Spinal cord (tissue), 9 donors: ENCODE measurements at regions not wholly inside any gene's neighbourhood (a gene's known extent, or its start where the extent isn't known, plus 50 kb on each side); places are given as distances from the start of the nearest gene placed in this dataset.
A peak's percentile ranks its signal among the peaks of the same experiment; 100 is the strongest.

Experiments
- DNase-seq, 6 donors: peaks; one replicate each; pipeline versions ENCODE4 v3.0.0 to v3.0.0-alpha.2; 2013 to 2015; ENCODE audit warnings: low spot score in 6 of 6, low read depth in 4 of 6
- H3K27ac ChIP-seq: one replicate; pipeline ENCODE4 v1.5.1; 2013; ENCODE audit warnings: low read depth, low read length, control low read depth
- H3K27me3 ChIP-seq: one replicate; pipeline ENCODE4 v1.6.1; 2013; ENCODE audit warnings: low read length; ENCODE audit not compliant: control insufficient read depth, insufficient read depth
- H3K36me3 ChIP-seq: one replicate; pipeline ENCODE4 v1.6.1; 2013; ENCODE audit warnings: low read length; ENCODE audit not compliant: control insufficient read depth, insufficient read depth
- H3K4me1 ChIP-seq: one replicate; pipeline ENCODE4 v1.6.1; 2013; ENCODE audit warnings: low read length; ENCODE audit not compliant: control insufficient read depth, insufficient read depth
- H3K4me3 ChIP-seq: one replicate; pipeline ENCODE4 v1.5.1; 2013; ENCODE audit warnings: low read depth, low read length, control low read depth
- H3K9me3 ChIP-seq: one replicate; pipeline ENCODE4 v1.6.1; 2013; ENCODE audit warnings: low read length; ENCODE audit not compliant: control insufficient read depth, insufficient read depth
- WGBS: methylation state at CpG from one replicate; pipeline ENCODE4 v1.1.5; 2013; ENCODE audit warnings: missing lambda C conversion rate; ENCODE audit not compliant: insufficient coverage; 5-methylcytosine and 5-hydroxymethylcytosine counted together
- donor health status: healthy.

- no peaks in the 10 kb centered on the region for H3K36me3 ChIP-seq
- H3K27ac ChIP-seq = no peak overlapping the region
- DNase-seq = peak in 1 of 6 donors; percentile 48
- no peaks in the 10 kb centered on the region for H3K4me1 ChIP-seq
- no peak overlapping the region for H3K4me3 ChIP-seq
- no CpG with 5 or more reads among the region's 3 CpGs for WGBS
- no peaks in the 10 kb centered on the region for H3K27me3 ChIP-seq
- no peaks in the 10 kb centered on the region for H3K9me3 ChIP-seq
Measured at GRCh38 chr3:157844216-157844615, 262.0 kb downstream of the SHOX2 start.

GRCh38 chr3:157841029-157841428 lies 265.2 kb downstream of the SHOX2 start:
- no peaks in the 10 kb centered on the region for H3K9me3 ChIP-seq
- no peak overlapping the region for H3K4me3 ChIP-seq
- no peaks in the 10 kb centered on the region for H3K27me3 ChIP-seq
- WGBS = no CpG with 5 or more reads among the region's 3 CpGs
- H3K27ac ChIP-seq = no peak overlapping the region
- DNase-seq = no peak
- no peaks in the 10 kb centered on the region for H3K4me1 ChIP-seq
- H3K36me3 ChIP-seq = no peaks in the 10 kb centered on the region

- no peaks in the 10 kb centered on the region for H3K9me3 ChIP-seq
- H3K27ac ChIP-seq = no peak overlapping the region
- no peak for DNase-seq
- no peaks in the 10 kb centered on the region for H3K36me3 ChIP-seq
- WGBS = no CpG with 5 or more reads among the region's 2 CpGs
- H3K27me3 ChIP-seq = no peaks in the 10 kb centered on the region
- H3K4me3 ChIP-seq = no peak overlapping the region
- H3K4me1 ChIP-seq = no peaks in the 10 kb centered on the region
Measured at GRCh38 chr3:157840564-157840963, 265.7 kb downstream of the SHOX2 start.

- WGBS = 93% methylated on average over 7 of the region's 7 CpGs
- Histone ChIP-seq H3K4me3 (no peak overlapping the region), H3K27me3 (no peaks in the 10 kb centered on the region), H3K27ac (no peak overlapping the region), H3K4me1 (no peaks in the 10 kb centered on the region), H3K36me3 (no peaks in the 10 kb centered on the region), H3K9me3 (no peaks in the 10 kb centered on the region)
- no peak for DNase-seq
Measured at GRCh38 chr3:157838457-157838856, 267.8 kb downstream of the SHOX2 start.

GRCh38 chr3:157837336-157837735 lies 268.9 kb downstream of the SHOX2 start:
- Histone ChIP-seq H3K27me3 (no peaks in the 10 kb centered on the region), H3K27ac (no peak overlapping the region), H3K4me1 (no peaks in the 10 kb centered on the region), H3K36me3 (no peaks in the 10 kb centered on the region), H3K9me3 (no peaks in the 10 kb centered on the region), H3K4me3 (no peak overlapping the region)
- no CpG with 5 or more reads among the region's 1 CpG for WGBS
- no peak for DNase-seq

GRCh38 chr3:157836022-157836421 lies 270.2 kb downstream of the SHOX2 start:
- Histone ChIP-seq H3K9me3 (no peaks in the 10 kb centered on the region), H3K36me3 (no peaks in the 10 kb centered on the region), H3K27me3 (no peaks in the 10 kb centered on the region), H3K4me3 (no peak overlapping the region), H3K27ac (no peak overlapping the region), H3K4me1 (no peaks in the 10 kb centered on the region)
- DNase-seq = no peak
- 85% methylated on average over 6 of the region's 7 CpGs for whole genome bisulfite sequencing

- Histone ChIP-seq H3K27ac (no peak overlapping the region), H3K36me3 (no peaks in the 10 kb centered on the region), H3K9me3 (peaks cover 6% of the 10 kb centered on the region), H3K4me1 (no peaks in the 10 kb centered on the region), H3K27me3 (no peaks in the 10 kb centered on the region), H3K4me3 (no peak overlapping the region)
- no peak for DNase-seq
- WGBS = 82% methylated on average over 1 of the region's 3 CpGs
Measured at GRCh38 chr3:157832588-157832987, 273.6 kb downstream of the SHOX2 start.

- H3K27ac ChIP-seq = no peak overlapping the region
- DNase-seq = peak in 2 of 6 donors; percentile 57 to 62
- WGBS = 34% methylated on average over 5 of the region's 7 CpGs
Measured at GRCh38 chr3:157830556-157831236, 275.5 kb downstream of the SHOX2 start.

GRCh38 chr3:157829786-157830185 lies 276.4 kb downstream of the SHOX2 start:
- DNase-seq = no peak
- Histone ChIP-seq H3K4me1 (no peaks in the 10 kb centered on the region), H3K27me3 (no peaks in the 10 kb centered on the region), H3K9me3 (peaks cover 6% of the 10 kb centered on the region), H3K36me3 (no peaks in the 10 kb centered on the region), H3K4me3 (no peak overlapping the region), H3K27ac (no peak overlapping the region)
- WGBS = no CpG with 5 or more reads among the region's 2 CpGs

More at GRCh38 chr3:157830556-157831236, 275.5 kb downstream of the SHOX2 start:
- Histone ChIP-seq H3K4me3 (no peak overlapping the region), H3K4me1 (no peaks in the 10 kb centered on the region), H3K27me3 (no peaks in the 10 kb centered on the region), H3K36me3 (no peaks in the 10 kb centered on the region), H3K9me3 (peaks cover 6% of the 10 kb centered on the region)

- DNase-seq = no peak
- WGBS = no CpG with 5 or more reads among the region's 4 CpGs
- H3K4me1 ChIP-seq = no peaks in the 10 kb centered on the region
- no peaks in the 10 kb centered on the region for H3K36me3 ChIP-seq
- no peak overlapping the region for H3K4me3 ChIP-seq
- no peaks in the 10 kb centered on the region for H3K27me3 ChIP-seq
- H3K27ac ChIP-seq = no peak overlapping the region
- peaks cover 6% of the 10 kb centered on the region for H3K9me3 ChIP-seq
Measured at GRCh38 chr3:157824281-157824680, 281.9 kb downstream of the SHOX2 start.
